ENCODE measurements at regions not wholly inside any gene's neighbourhood (a gene's known extent, or its start where the extent isn't known, plus 50 kb on each side); places are given as distances from the start of the nearest gene placed in this dataset.

DNA sequence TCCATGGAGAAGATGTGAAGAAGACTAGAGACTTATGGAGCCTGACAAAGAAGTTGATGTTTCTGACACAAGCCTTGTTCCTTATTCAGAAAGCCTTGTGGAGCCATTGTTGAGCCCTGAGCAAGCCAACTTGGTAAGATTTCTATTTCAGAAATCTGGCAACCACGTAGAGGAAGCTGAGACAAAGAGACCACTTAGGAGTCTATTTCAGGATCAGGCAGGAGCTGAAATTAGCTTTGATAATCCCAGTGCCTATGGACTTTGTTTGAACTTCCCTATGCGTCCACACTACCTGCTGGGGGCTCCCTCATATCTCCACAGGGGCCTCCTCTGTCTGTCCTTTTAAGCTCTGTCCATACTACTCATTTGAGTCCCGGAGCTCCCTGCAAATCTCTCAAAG, 540.0 kb upstream of the GOT2 start:
- no peak for TF ChIP-seq RELA (IDR thresholded peaks at IDR 0.05; ENCODE audit: borderline replicate concordance, partially characterized antibody)
- TF ChIP-seq LARP7 (IDR thresholded peaks at IDR 0.05): no peak
